Head of caudate nucleus (tissue), 42 donors: ENCODE measurements at regions not wholly inside any gene's neighbourhood (a gene's known extent, or its start where the extent isn't known, plus 50 kb on each side); places are given as distances from the start of the nearest gene placed in this dataset.
A peak's percentile ranks its signal among the peaks of the same experiment; 100 is the strongest.
"Not testable (repeated sequence)": the region's sequence is repeated elsewhere in the genome, so short reads cannot be mapped to it uniquely, and the experiment has no call there.

Experiments
- DNase-seq, 42 donors: peaks; one replicate each; pipeline versions ENCODE4 v3.0.0 to v3.0.0-alpha.2; 2020 to 2021; ENCODE audit warnings: mixed read lengths in 7 of 42
- intact Hi-C: fragments of 100-400 bp; cut with DNase I; formaldehyde crosslinking; loops from one replicate; pipeline ENCODE4 v1.15.0; 2022

- DNase-seq, result no peak
- intact Hi-C loops, result no loop called here
Observed at GRCh38 chr9:26229324-26230054, 551.2 kb upstream of the TUSC1 start.

- intact Hi-C loops, result no loop called here
Observed at GRCh38 chr9:26228273-26228672, 550.0 kb upstream of the TUSC1 start.

GRCh38 chr9:26221290-26221689, 543.0 kb upstream of the TUSC1 start:
- intact Hi-C loops, result no loop called here
- no peak for DNase-seq

More at GRCh38 chr9:26228273-26228672, 550.0 kb upstream of the TUSC1 start:
- no peak for DNase-seq

- DNase-seq, result no peak
- intact Hi-C loops, result no loop called here
Observed at GRCh38 chr9:26220367-26220766, 542.1 kb upstream of the TUSC1 start.

- peak; percentile 10 to 91 (median 64) for DNase-seq
- intact Hi-C loops, result no loop called here
Observed at GRCh38 chr9:26219961-26220360, 541.7 kb upstream of the TUSC1 start.

GRCh38 chr9:26216702-26217101, 538.5 kb upstream of the TUSC1 start:
- no peak for DNase-seq
- intact Hi-C loops, result no loop called here

- intact Hi-C loops, DNase-seq: not testable (repeated sequence)
Observed at GRCh38 chr9:26214713-26215444, 536.6 kb upstream of the TUSC1 start.

GRCh38 chr9:26210338-26210851, 532.2 kb upstream of the TUSC1 start:
- peak in 29 of 42 donors; percentile 8 to 73 (median 35) for DNase-seq
- intact Hi-C loops, result no loop called here

GRCh38 chr9:26205261-26205660, 527.0 kb upstream of the TUSC1 start:
- intact Hi-C loops, result no loop called here

GRCh38 chr9:26193237-26193636, 515.0 kb upstream of the TUSC1 start:
- intact Hi-C loops, result no loop called here
- DNase-seq, result no peak

More at GRCh38 chr9:26205261-26205660, 527.0 kb upstream of the TUSC1 start:
- DNase-seq, result no peak

GRCh38 chr9:26191711-26192110, 513.5 kb upstream of the TUSC1 start:
- intact Hi-C loops, result no loop called here
- DNase-seq, result no peak

- DNase-seq, result no peak
- intact Hi-C loops, result no loop called here
Observed at GRCh38 chr9:26181836-26182235, 503.6 kb upstream of the TUSC1 start.

- DNase-seq, result no peak
- intact Hi-C loops, result no loop called here
Observed at GRCh38 chr9:26176628-26177027, 498.4 kb upstream of the TUSC1 start.

- no peak for DNase-seq
- intact Hi-C loops, result no loop called here
Observed at GRCh38 chr9:26175264-26175663, 497.0 kb upstream of the TUSC1 start.

- no peak for DNase-seq
- intact Hi-C loops, result no loop called here
Observed at GRCh38 chr9:26172301-26172700, 494.1 kb upstream of the TUSC1 start.

GRCh38 chr9:26171691-26172090, 493.4 kb upstream of the TUSC1 start:
- intact Hi-C loops, result no loop called here
- no peak for DNase-seq

- intact Hi-C loops, result no loop called here
- DNase-seq, result no peak
Observed at GRCh38 chr9:26170190-26170589, 491.9 kb upstream of the TUSC1 start.

GRCh38 chr9:26169708-26170107, 491.5 kb upstream of the TUSC1 start:
- intact Hi-C loops, result no loop called here
- DNase-seq, result no peak

- no peak for DNase-seq
- intact Hi-C loops, result no loop called here
Observed at GRCh38 chr9:26166537-26166936, 488.3 kb upstream of the TUSC1 start.

GRCh38 chr9:26165426-26165825, 487.2 kb upstream of the TUSC1 start:
- intact Hi-C loops, result no loop called here
- DNase-seq, result no peak

GRCh38 chr9:26163931-26164330, 485.7 kb upstream of the TUSC1 start:
- intact Hi-C loops, result no loop called here
- DNase-seq, result no peak
